Esophagus squamous epithelium (tissue), 4 donors: ENCODE measurements at regions not wholly inside any gene's neighbourhood (a gene's known extent, or its start where the extent isn't known, plus 50 kb on each side); places are given as distances from the start of the nearest gene placed in this dataset.

Source experiments
- CTCF ChIP-seq, 6 experiments: fragments of 450-650 bp in 4 of 6; fragments of 200-600 bp in 2 of 6; sonication (generic) in 2 of 6; IDR thresholded peaks; one replicate each; pipeline ENCODE4 v1.5.1; 2016 to 2019; ENCODE audit warnings: antibody characterized with exemption in 6 of 6, mild to moderate bottlenecking in 4 of 6, moderate library complexity in 4 of 6
- POLR2A ChIP-seq, 4 donors: fragments of 450-650 bp; IDR thresholded peaks; one replicate each; pipeline ENCODE4 v1.6.1; 2017; ENCODE audit warnings: antibody characterized with exemption in 4 of 4, mild to moderate bottlenecking in 4 of 4, moderate library complexity in 3 of 4

DNA sequence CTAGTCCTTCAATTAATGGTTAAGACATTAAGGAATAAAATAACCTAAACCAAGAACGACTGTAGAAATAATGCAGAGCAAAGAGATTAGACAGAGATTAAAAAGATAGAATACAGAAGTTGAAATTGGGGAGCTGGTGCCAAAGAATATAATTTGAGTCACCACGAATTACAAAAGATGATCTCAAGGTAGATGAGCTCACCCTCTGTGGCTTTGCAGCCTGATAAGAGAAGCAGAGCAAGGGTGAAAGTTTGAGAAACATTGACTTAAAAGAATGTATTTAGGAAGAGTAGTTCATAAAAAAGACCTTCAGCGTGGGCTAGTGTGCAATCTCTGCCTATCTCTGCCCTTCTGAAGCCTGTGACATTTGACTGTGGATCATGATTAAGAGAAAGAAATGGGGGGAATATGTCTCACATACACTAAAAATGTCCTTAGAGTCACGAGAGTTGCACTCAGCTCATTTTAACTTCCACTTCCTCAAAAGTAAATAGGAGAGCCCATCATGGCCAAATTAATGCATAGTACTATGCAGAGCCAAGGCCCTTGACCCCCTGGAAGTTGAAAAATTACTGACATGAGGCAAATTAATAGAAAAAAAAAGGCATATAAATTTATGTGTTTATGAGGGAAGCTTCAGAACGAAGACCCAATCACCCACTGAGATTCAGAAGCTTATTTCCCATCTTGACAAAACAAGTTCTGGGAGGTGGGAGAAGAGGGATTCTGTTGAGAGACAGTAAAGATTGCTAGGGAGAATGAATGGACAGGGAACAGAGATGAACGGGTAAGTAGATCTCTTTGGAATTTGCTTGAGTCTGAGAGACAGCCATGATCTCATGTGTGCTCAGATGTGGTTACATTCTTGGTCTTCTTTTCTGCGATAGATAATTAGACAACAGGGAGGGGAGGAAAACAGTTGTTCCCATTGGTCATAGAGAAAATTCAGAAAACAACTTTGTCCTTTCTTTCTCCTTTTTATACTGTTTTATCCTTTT is 395.4 kb upstream of the LRRC7 start:
- no peak for TF ChIP-seq CTCF (IDR thresholded peaks at IDR 0.05)
- TF ChIP-seq POLR2A (IDR thresholded peaks at IDR 0.05): no peak
